Uterus (tissue), 3 donors: ENCODE measurements at regions not wholly inside any gene's neighbourhood (a gene's known extent, or its start where the extent isn't known, plus 50 kb on each side); places are given as distances from the start of the nearest gene placed in this dataset.

Experiments used
- DNase-seq, 2 donors: peaks; one replicate each; pipeline ENCODE4 v3.0.0-alpha.2; 2019 to 2020
- H3K27ac ChIP-seq, 2 donors: fragments of 200-600 bp; sonication (generic); 1 replicate in 1 of 2; 2 replicates in 1 of 2; pipeline ENCODE4 v1.5.1; 2016 to 2018
- H3K27me3 ChIP-seq, 2 donors: fragments of 200-600 bp; sonication (generic); one replicate each; pipeline ENCODE4 v1.5.1; 2018 to 2019; ENCODE audit warnings: control low read depth in 1 of 2
- H3K36me3 ChIP-seq, 2 donors: fragments of 200-600 bp; sonication (generic); one replicate each; pipeline ENCODE4 v1.5.1; 2019; ENCODE audit warnings: control low read depth in 1 of 2
- H3K4me1 ChIP-seq, 2 donors: fragments of 200-600 bp; sonication (generic); one replicate each; pipeline ENCODE4 v1.5.1; 2018 to 2019; ENCODE audit warnings: control low read depth in 1 of 2
- H3K4me3 ChIP-seq, 2 donors: fragments of 200-600 bp; sonication (generic); 1 replicate in 1 of 2; 2 replicates in 1 of 2; pipeline ENCODE4 v1.5.1; 2018 to 2019; ENCODE audit warnings: mild to moderate bottlenecking in 1 of 2
- H3K9me3 ChIP-seq, 2 donors: fragments of 200-600 bp; sonication (generic); one replicate each; pipeline ENCODE4 v1.5.1; 2019; ENCODE audit warnings: control low read depth in 1 of 2
- CTCF ChIP-seq, 4 experiments: fragments of 200-600 bp in 2 of 4; fragments of 450-650 bp in 2 of 4; sonication (generic) in 2 of 4; IDR thresholded peaks; one replicate each; pipeline ENCODE4 v1.5.1; 2016 to 2019; ENCODE audit warnings: antibody characterized with exemption in 4 of 4, mild to moderate bottlenecking in 2 of 4, moderate library complexity in 1 of 4
- POLR2A ChIP-seq, 2 donors: fragments of 450-650 bp; IDR thresholded peaks; one replicate each; pipeline ENCODE4 v1.6.1; 2016; ENCODE audit warnings: antibody characterized with exemption in 2 of 2, mild to moderate bottlenecking in 1 of 2, moderate library complexity in 1 of 2
- intact Hi-C: fragments of 100-400 bp; cut with DNase I; formaldehyde crosslinking; loops from one replicate; pipeline ENCODE4 v1.15.1; 2023; ENCODE audit warnings: low total_unique reads
- donor health status: DM: yes; HTN: yes; CAD: no.

GRCh38 chr2:22355816-22356433 lies 1029.1 kb upstream of the KLHL29 start:
- DNase-seq: peak; percentile 37 to 49
- intact Hi-C loops: no loop called here
- H3K27ac ChIP-seq: no peak overlapping the region
- H3K9me3 ChIP-seq: no peaks in the 10 kb centered on the region
- TF ChIP-seq CTCF (IDR thresholded peaks at IDR 0.05): peak; percentile 39 to 72 (median 62)
- TF ChIP-seq POLR2A (IDR thresholded peaks at IDR 0.05): no peak
- H3K4me1 ChIP-seq: no peaks in the 10 kb centered on the region
- no peaks in the 10 kb centered on the region for H3K27me3 ChIP-seq
- no peaks in the 10 kb centered on the region for H3K36me3 ChIP-seq
- H3K4me3 ChIP-seq: no peak overlapping the region

- TF ChIP-seq POLR2A (IDR thresholded peaks at IDR 0.05) (no peak), CTCF (IDR thresholded peaks at IDR 0.05) (no peak)
- Histone ChIP-seq H3K27me3 (no peaks in the 10 kb centered on the region), H3K9me3 (no peaks in the 10 kb centered on the region), H3K4me1 (no peaks in the 10 kb centered on the region), H3K4me3 (no peak overlapping the region), H3K27ac (no peak overlapping the region), H3K36me3 (no peaks in the 10 kb centered on the region)
- intact Hi-C loops: no loop called here
- no peak for DNase-seq
Measured at GRCh38 chr2:22359071-22359672, 1025.8 kb upstream of the KLHL29 start.

GRCh38 chr2:22360735-22361374 lies 1024.1 kb upstream of the KLHL29 start:
- TF ChIP-seq POLR2A (IDR thresholded peaks at IDR 0.05) (no peak), CTCF (IDR thresholded peaks at IDR 0.05) (no peak)
- Histone ChIP-seq H3K27me3 (no peaks in the 10 kb centered on the region), H3K9me3 (no peaks in the 10 kb centered on the region), H3K36me3 (no peaks in the 10 kb centered on the region), H3K4me3 (no peak overlapping the region), H3K4me1 (no peaks in the 10 kb centered on the region), H3K27ac (no peak overlapping the region)
- intact Hi-C loops: no loop called here
- DNase-seq: no peak

GRCh38 chr2:22361571-22361970 lies 1023.4 kb upstream of the KLHL29 start:
- intact Hi-C loops: no loop called here
- no peak for DNase-seq

More at GRCh38 chr2:22361571-22361970, 1023.4 kb upstream of the KLHL29 start:
- Histone ChIP-seq H3K9me3 (no peaks in the 10 kb centered on the region), H3K27ac (no peak overlapping the region), H3K4me3 (no peak overlapping the region), H3K4me1 (no peaks in the 10 kb centered on the region), H3K27me3 (no peaks in the 10 kb centered on the region), H3K36me3 (no peaks in the 10 kb centered on the region)
- no peak for TF ChIP-seq POLR2A (IDR thresholded peaks at IDR 0.05)
- no peak for TF ChIP-seq CTCF (IDR thresholded peaks at IDR 0.05)
